ENCODE measurements at regions not wholly inside any gene's neighbourhood (a gene's known extent, or its start where the extent isn't known, plus 50 kb on each side); places are given as distances from the start of the nearest gene placed in this dataset.
"Not testable (repeated sequence)": the region's sequence is repeated elsewhere in the genome, so short reads cannot be mapped to it uniquely, and the experiment has no call there.

DNA sequence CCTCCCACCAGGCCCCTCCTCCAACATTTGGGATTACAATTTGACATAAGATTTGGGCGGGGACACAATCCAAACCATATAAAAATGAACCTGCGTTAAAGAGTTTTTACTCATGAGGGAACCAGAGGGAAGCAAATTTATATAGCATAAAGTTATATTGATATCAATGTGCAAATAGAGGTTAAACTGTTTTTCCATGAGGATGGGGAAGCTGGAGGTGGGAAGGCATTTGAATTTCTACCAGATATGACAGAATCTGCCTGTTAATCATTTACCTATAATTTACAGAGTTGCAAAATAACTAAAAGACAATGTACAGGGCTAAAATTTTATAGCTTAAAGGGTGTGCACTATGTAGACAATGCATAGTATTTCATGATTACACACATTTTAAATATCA, 322.0 kb upstream of the FKBP1C start:
- no peak overlapping the region for H3K27ac ChIP-seq
- no peak overlapping the region for H3K4me3 ChIP-seq

DNA sequence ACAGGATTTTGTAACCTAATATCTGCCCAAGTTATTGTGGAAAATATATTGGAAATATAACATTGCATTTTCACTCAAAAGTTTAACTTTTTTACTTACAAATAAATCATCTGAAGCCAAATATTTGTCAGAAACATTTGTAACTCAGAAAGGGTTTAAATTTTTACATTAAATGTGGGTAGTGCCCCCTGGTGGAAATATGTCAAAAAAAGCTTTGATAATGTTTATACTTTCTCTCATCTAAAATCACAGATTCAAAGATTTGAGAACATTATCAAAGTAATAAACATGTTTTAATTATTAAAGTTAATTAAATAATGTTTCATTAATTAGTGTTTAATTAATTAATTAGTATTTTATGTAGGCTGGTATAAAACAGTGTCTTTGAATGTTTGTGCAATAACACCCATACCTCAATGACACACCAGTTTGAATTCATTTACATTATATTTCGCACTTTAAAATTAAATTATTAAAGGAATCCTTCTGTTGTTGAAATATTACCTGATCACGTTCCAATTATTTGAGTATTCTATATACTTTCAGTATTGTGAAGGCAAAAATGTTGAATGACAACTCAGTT, 320.1 kb upstream of the FKBP1C start:
- Histone ChIP-seq H3K27ac (no peak overlapping the region), H3K4me3 (no peak overlapping the region)

DNA sequence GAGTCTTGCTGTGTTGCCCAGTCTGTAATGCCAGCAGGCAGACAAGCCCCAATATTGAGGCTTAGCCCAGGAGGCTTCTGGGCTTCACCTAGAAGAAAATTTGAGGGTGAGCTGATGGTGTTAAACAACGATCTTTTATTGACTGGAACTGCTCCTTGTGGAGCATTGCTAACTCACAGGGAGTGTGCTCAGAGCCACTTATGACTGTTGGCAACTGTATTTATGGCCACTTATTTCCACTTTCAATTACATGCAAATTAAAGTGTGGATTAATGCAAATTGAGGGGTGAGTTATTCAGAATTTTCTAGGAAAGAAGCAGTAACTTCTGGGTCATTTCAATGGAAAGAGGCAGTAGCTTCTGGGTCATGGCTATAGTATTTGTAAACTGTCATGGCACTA, 317.2 kb upstream of the FKBP1C start:
- Histone ChIP-seq H3K27ac (no peak overlapping the region), H3K4me3 (no peak overlapping the region)

DNA sequence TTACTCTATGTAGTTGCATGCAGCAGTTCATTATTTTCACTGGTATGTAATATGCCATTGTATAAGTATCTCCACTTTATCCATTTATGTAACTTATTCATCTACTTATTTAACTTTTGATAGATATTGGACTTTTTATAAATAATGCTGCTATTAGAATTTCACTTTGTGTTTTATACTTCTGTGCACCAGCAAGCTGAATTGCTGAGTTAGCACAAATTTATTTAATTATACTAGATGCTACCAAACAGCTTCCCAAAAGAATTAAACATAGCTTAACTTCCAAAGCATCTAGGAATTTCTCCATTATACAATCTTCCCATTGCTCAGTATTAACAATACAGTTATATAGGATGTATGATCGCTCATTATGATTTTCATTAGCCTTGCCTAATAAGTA, 308.0 kb upstream of the FKBP1C start:
- H3K27ac ChIP-seq = no peak overlapping the region

DNA sequence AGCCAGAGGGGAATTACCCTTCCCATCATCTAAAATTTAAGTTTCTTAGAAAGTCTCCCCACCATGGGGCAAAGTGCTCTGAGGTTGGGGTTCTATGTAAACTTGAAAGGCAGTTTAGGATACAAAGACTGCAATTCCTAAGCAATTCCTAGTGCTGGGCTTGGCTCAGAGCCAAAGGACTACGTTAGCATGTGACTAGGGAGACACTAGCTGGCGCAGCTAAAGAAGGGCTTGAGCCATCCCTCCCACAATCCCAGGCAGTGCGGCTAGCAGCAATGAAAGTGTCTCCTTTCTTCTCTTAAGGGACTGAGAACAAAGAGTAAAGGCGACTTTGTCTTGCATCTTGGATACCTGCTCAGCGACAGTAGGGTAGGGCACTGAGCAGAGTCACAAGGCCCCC, 306.6 kb upstream of the FKBP1C start:
- Histone ChIP-seq H3K4me3 (no peak overlapping the region), H3K27ac (no peak overlapping the region)

More for the DNA sequence above, 308.0 kb upstream of the FKBP1C start:
- no peak overlapping the region for H3K4me3 ChIP-seq

DNA sequence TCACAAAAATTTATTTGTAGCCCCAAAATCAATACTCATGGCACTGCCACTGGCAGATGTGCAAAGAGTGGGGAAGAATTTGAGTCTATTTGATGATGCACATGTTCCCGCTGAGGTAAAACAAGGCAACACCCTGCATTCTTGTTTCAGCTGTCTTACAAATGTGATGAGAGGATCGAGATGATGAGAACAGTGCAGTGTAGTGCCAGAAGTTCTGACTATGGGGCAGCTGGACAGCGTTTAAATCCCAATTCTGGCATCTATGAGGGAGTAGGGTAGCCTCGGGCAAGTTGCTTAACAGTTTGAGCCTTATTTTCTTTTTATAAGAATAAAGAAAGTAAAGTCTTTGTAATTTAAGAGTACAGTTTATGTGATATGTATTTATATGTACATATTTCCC, 296.7 kb upstream of the FKBP1C start:
- Histone ChIP-seq H3K4me3 (no peak overlapping the region), H3K27ac (no peak overlapping the region)

DNA sequence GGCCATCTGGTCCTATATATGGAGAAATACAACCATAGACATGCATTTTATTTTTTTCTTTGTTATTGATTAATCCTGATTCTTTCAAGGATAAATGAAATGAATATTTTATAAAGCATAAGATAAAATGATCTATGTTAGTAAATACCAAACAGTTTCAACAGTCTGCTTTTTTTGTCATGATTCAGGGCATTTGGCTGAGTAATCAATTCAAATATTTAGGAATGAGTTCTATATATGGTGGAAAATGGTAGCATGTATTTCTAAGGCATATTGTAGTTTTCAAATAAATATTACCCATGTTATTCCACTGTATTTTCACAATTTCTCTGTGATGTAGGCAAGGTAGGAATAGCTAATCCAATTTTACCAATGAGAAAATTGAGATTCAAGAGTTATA, 287.5 kb upstream of the FKBP1C start:
- no peak overlapping the region for H3K27ac ChIP-seq
- H3K4me3 ChIP-seq = no peak overlapping the region

DNA sequence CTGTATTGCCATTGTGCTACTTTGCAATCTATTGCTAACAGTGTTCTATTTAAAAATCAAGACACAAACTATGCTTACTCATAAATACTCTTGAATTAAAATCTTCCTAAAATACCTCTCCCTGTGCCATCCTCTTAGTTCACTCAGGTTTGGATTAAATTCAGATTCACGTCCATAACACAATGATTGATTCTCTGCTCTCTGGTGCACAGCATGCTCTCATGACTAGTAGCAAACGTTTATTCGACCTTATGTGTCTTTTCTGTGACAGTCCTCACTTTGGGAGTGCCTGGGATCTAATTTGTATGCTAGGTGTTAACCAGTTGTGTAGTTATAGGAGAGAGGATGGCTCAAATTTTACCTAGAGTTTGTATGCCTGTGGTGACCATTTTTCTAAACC, 270.4 kb upstream of the FKBP1C start:
- no peak overlapping the region for H3K27ac ChIP-seq
- no peak overlapping the region for H3K4me3 ChIP-seq

DNA sequence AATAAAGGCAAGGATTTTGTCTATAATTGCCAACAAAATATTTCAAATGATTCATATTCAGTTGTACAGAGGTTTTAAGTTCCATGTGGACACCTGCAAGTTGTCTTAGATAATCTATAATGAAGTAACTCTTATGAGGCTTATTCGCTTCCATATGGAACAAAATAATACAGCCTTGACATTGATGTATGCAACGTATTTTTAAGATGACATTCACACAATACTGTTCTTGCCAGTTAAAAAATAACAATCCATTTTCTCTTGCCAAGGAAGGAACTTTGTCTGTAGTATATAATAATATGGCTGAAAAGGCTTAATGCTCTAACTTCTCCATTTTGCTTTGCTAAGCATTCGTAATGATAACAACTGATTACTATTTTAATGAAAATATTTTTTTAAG, 269.3 kb upstream of the FKBP1C start:
- no peak overlapping the region for H3K4me3 ChIP-seq
- H3K27ac ChIP-seq = no peak overlapping the region

DNA sequence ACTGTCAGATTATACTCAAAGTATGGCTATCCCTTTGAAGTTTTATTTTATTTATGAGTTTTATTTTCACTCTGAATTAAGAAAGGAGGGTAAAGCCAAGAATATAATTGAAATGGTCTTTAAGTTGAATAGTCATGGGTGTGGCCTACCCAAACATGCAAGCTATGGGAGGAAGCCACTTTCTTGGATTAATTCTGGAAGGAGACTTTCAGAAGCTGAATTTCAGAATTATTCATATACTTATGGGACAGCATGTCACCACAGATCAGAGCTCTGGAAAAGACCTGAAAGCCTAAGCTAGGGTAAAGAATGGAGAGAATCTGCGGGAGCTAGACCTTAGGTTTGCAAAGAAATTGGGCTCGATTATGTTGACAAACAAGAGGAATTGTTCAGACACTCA, 242.4 kb upstream of the FKBP1C start:
- Histone ChIP-seq H3K4me3 (no peak overlapping the region), H3K27ac (no peak overlapping the region)

DNA sequence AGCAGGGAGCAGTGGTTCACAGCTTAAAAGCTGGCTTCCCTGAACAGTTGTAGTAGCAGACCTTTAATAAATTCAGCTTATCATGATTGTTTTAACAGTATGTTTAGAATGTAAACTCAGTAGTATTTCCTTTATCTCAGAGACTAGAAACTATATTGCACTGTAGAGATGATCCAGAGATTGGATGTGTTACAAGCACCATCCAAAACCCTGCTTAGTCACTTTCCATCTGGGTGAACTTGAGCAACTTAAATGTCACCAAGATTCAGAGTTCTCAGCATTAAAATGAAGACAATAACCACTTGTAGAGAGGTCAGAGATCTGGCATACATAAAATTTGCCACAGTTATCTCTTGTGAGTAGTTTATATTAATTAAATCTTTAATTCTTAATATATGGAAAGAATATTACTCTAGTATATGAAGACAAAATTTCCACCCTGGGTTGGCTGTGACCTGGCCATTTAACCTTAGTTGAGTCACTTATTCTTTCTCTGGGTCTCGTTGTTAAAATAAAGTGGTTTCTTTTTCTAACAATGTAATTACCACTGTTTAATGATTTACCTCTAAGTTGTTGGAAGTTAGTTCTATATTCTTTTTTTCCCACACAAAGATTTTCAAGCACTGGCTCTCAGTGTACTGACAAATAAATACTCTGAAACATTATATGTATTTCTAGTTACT, 239.2 kb upstream of the FKBP1C start:
- no peak overlapping the region for H3K27ac ChIP-seq
- no peak overlapping the region for H3K4me3 ChIP-seq

DNA sequence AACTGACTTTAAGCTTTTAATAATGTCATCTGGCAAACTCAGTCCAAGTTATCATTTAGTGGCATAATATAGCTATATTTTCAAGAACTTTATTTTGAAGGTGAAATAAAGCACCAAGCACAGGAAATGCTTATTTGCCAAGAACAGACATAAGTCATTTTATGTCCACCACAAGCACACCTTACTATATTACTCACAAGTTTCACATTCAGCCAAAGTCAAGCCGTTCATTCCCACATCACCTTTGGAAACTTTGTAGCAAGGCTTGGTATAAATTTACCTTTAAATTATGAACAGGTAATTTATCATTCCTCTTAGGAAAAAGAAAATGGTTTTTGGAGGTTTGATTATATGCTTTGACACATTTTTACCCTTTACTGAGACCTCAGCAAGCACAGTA, 236.8 kb upstream of the FKBP1C start:
- H3K27ac ChIP-seq = no peak overlapping the region
- no peak overlapping the region for H3K4me3 ChIP-seq

DNA sequence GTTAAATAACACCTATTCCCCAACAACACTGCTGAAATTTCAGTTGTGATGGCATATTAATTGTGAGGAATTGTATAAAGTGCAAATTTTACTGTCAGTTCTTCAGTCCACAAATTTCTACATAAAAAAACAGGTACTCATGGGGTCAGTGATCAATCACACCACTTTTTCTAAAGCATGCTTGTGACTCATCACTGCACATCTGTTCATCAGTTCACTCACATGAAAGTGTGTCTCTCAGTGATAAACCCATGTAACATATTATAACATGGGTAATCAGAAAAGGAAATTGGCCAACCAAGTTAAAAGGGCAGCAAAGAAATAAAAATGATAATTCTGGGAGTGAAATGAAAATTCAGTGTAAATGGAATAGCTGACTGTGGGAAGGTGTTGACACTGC, 234.7 kb upstream of the FKBP1C start:
- H3K27ac ChIP-seq = no peak overlapping the region
- H3K4me3 ChIP-seq = no peak overlapping the region

DNA sequence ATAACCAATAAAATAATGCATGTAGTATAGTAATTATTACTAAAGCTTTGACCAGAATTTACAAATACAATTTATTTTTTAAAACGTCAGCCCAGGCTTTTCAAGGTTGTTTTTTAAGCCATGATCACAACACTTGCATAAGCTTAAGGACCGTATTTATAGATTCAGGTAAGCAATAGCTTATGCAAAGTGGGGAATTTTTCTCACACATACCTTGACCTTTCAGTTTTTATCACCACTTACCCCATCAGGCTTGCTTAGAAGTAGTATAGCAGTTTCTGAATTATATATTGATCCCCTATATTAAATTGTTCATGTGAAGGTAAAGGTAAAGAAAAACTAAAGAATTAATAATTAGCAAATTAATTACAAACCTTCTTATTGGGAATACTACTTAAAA, 232.3 kb upstream of the FKBP1C start:
- Histone ChIP-seq H3K27ac (no peak overlapping the region), H3K4me3 (no peak overlapping the region)

DNA sequence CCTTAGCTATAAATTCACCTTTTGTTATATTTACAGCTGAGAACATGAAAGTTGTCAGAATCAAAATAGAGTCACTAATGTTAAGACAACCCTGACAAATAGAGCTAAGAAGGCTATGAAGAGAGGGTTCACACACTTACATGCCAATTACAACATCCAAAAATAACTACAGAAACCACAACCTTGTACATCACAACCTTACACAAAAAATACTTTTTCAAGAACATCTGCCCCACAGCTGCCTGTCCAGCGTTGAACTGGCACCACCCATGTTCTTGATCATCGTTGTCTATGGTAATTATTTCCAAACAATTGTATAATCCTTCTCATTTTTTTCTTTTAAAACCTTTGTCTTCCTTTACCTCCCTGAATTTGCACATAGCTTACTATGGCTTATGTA, 231.2 kb upstream of the FKBP1C start:
- no peak overlapping the region for H3K27ac ChIP-seq
- H3K4me3 ChIP-seq = no peak overlapping the region

DNA sequence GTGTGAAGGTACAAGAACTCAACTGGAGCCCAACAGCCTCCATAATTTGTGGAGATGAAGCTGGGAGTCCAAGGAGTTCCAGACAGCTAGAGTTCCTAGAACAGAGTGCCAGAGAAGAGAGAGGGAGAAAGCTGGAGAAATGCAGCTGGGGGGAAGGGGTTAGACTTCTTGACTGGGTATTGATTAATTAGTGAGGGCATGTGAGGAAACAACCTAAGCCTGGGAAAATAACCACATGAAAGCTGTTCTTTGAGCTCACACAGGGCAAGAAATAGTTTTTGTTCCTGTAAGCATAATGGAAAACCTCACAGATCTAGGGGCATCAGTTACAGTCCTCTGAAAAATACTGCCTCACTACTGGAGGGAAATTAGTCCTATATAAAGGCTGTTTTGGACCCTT, 230.5 kb upstream of the FKBP1C start:
- Histone ChIP-seq H3K4me3 (no peak overlapping the region), H3K27ac (no peak overlapping the region)

DNA sequence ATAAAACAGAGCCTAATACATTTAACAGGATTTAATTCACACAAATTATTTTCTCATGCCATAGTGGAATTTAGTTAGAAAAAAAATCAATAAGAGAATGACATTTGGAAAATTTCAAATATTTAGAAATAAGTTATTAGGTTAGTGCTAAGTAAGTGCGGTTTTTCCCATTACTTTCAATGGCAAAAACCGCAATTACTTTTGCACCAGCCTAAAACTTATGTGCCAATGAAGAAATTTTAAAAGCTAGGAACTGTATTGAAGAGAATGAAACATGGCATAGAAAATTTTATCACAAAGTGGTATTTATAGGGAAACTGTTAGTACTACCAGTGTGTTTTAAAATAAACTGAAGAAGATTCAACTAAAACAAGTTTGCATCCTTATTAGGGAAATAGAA, 228.3 kb upstream of the FKBP1C start:
- Histone ChIP-seq H3K27ac (no peak overlapping the region), H3K4me3 (no peak overlapping the region)

DNA sequence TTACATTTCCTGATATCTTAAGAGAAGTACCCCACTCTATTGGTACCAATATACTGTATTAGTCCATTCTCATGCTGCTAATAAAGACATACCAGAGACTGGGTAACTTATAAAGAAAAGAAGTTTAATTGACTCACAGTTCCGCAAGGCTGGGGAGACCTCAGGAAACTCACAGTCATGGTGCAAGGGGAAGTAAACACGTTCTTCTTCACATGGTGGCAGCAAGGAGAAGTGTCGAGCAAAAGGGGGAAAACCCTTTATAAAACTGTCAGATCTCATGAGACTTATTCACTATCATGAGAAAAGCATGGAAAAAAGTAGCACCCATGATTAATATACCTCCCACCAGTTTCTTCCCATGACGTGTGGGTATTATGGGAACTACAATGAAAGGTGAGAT, 219.6 kb upstream of the FKBP1C start:
- H3K4me3 ChIP-seq, H3K27ac ChIP-seq: not testable (repeated sequence)

DNA sequence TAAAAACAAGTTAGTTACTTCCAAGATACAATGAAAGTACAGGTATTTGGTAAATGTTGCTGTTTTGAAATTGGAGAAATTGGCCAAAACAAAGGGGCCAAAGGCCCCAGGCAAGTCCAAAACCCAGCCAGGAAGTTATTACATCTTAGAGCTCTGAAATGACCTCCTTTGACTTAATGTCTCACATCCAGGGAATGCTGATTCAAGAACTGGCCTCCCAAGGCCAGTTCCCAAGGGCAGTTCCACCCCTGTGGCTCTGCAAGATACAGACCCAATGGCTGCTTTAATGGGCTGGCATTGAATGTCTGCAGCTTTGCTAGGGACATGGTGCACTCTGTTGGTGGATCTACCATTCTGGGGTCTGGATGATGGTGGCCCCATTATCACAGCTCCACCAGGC, 217.3 kb upstream of the FKBP1C start:
- Histone ChIP-seq H3K4me3 (no peak overlapping the region), H3K27ac (no peak overlapping the region)

DNA sequence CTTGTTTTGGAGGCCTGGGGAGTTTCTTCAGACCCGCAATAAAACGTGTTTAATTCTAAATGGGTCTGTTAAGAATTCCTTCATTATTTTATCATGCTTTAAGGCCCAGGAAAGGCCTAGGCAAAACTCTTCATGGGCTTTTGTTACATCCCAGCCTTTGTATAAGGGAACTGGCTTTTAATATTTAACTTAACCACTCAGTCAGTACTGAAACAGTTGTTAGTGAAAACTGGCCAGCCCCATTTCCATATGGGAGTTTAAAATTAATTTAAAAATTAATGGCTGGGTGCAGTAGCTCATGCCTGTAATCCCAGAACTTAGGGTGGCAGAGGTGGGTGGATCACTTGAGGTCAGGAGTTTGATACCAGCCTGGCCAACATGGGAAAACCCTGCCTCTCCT, 213.2 kb upstream of the FKBP1C start:
- Histone ChIP-seq H3K27ac (no peak overlapping the region), H3K4me3 (no peak overlapping the region)

DNA sequence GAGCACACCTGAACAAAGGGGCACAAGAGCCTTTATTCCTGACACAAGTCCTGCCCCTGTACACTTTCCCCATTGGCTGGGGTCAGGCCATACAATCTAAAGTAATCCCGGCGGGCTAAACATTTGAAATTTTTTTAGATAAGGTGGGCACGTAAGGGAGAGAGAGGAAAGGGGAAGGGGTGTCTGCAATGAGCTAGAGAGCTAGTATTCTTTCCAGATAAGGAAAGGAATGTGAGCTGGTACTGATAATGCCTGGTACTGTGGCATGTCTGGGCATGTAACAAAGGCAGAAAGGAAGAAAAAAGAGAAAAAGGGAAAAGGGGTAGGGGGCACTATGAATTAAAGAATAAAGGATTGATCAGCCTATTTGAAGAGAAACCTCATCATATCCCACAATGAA, 212.0 kb upstream of the FKBP1C start:
- H3K4me3 ChIP-seq = not testable (repeated sequence)
- H3K27ac ChIP-seq = peak overlapping the region in 1 of 21 experiments; percentile 45

DNA sequence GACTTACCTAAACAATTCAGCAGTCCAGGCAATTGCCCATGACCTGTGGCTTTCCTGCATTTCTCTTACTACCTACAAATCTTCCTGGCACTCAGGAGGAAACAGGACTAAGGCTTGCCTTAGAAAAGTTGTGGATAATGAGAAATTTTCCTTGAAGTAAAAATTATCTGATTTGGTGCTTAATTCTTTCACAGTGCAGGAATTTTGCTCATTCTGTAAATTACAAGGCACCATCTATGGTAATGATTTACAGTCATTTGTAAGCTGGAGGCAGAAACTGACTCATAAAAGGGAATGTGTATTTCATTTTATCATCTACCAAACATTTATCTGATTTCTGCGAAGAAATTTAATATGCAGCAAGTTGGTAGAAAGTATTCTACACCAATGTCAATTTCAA, 211.5 kb upstream of the FKBP1C start:
- Histone ChIP-seq H3K27ac (peak overlapping the region in 1 of 21 experiments; percentile 14), H3K4me3 (no peak overlapping the region)

All from skin epidermis (tissue), 12 donors.